ENCODE measurements at regions not wholly inside any gene's neighbourhood (a gene's known extent, or its start where the extent isn't known, plus 50 kb on each side); places are given as distances from the start of the nearest gene placed in this dataset.

DNA sequence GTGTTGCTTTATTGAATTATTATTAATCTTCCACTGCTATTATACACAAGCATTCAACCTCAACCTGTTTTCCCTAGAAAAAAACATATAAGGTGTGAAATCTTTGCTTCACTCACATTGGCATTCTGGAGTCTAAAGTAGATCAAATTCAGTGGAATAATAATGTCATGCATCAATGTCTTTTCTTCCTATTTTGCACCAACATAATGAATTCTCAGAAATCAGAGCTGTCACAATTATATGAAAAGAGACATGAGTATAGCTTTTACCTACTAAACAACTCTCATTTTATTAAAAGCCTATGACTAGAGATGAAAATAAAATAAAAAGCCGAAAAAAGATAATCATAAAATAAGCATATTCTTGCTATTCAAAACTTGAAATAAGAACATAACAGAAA lies 96.3 kb upstream of the QRFPR start:
- TF ChIP-seq, protein P1, sequence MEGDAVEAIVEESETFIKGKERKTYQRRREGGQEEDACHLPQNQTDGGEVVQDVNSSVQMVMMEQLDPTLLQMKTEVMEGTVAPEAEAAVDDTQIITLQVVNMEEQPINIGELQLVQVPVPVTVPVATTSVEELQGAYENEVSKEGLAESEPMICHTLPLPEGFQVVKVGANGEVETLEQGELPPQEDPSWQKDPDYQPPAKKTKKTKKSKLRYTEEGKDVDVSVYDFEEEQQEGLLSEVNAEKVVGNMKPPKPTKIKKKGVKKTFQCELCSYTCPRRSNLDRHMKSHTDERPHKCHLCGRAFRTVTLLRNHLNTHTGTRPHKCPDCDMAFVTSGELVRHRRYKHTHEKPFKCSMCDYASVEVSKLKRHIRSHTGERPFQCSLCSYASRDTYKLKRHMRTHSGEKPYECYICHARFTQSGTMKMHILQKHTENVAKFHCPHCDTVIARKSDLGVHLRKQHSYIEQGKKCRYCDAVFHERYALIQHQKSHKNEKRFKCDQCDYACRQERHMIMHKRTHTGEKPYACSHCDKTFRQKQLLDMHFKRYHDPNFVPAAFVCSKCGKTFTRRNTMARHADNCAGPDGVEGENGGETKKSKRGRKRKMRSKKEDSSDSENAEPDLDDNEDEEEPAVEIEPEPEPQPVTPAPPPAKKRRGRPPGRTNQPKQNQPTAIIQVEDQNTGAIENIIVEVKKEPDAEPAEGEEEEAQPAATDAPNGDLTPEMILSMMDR (IDR thresholded peaks at IDR 0.05), result no peak
- TF ChIP-seq, protein P2, sequence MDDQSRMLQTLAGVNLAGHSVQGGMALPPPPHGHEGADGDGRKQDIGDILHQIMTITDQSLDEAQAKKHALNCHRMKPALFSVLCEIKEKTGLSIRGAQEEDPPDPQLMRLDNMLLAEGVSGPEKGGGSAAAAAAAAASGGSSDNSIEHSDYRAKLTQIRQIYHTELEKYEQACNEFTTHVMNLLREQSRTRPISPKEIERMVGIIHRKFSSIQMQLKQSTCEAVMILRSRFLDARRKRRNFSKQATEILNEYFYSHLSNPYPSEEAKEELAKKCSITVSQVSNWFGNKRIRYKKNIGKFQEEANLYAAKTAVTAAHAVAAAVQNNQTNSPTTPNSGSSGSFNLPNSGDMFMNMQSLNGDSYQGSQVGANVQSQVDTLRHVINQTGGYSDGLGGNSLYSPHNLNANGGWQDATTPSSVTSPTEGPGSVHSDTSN (IDR thresholded peaks at IDR 0.05), result no peak
